ENCODE measurements at regions not wholly inside any gene's neighbourhood (a gene's known extent, or its start where the extent isn't known, plus 50 kb on each side); places are given as distances from the start of the nearest gene placed in this dataset.

- no peak for DNase-seq
These were observed 74.6 kb downstream of the FOXD1 start for GRCh38 chr5:73373814-73374510.

GRCh38 chr5:73370640-73371583 is 77.7 kb downstream of the FOXD1 start:
- no peak for DNase-seq

GRCh38 chr5:73370095-73370494 is 78.5 kb downstream of the FOXD1 start:
- DNase-seq: no peak

- DNase-seq: no peak
These were observed 79.3 kb downstream of the FOXD1 start for GRCh38 chr5:73369278-73369677.

GRCh38 chr5:73367650-73368049 is 80.9 kb downstream of the FOXD1 start:
- DNase-seq: no peak

GRCh38 chr5:73365990-73366667 is 82.4 kb downstream of the FOXD1 start:
- DNase-seq: no peak

- DNase-seq: no peak
These were observed 83.2 kb downstream of the FOXD1 start for GRCh38 chr5:73365301-73365853.

- DNase-seq: no peak
These were observed 84.5 kb downstream of the FOXD1 start for GRCh38 chr5:73363911-73364730.

GRCh38 chr5:73359395-73359794 is 89.2 kb downstream of the FOXD1 start:
- DNase-seq: no peak

GRCh38 chr5:73358366-73358765 is 90.2 kb downstream of the FOXD1 start:
- DNase-seq: no peak

- no peak for DNase-seq
These were observed 91.0 kb downstream of the FOXD1 start for GRCh38 chr5:73357576-73357975.

- no peak for DNase-seq
These were observed 93.5 kb downstream of the FOXD1 start for GRCh38 chr5:73355108-73355507.

GRCh38 chr5:73354406-73354805 is 94.2 kb downstream of the FOXD1 start:
- DNase-seq: no peak

GRCh38 chr5:73352649-73353230 is 95.8 kb downstream of the FOXD1 start:
- DNase-seq: no peak

GRCh38 chr5:73352243-73352642 is 96.3 kb downstream of the FOXD1 start:
- no peak for DNase-seq

- DNase-seq: no peak
These were observed 97.0 kb downstream of the FOXD1 start for GRCh38 chr5:73351593-73351992.

GRCh38 chr5:73346878-73347408 is 101.6 kb downstream of the FOXD1 start:
- DNase-seq: no peak

GRCh38 chr5:73344835-73345234 is 103.7 kb downstream of the FOXD1 start:
- DNase-seq: no peak

GRCh38 chr5:73339711-73340110 is 108.9 kb downstream of the FOXD1 start:
- DNase-seq: no peak

- no peak for DNase-seq
These were observed 109.5 kb downstream of the FOXD1 start for GRCh38 chr5:73339051-73339575.

Measured in NCI-H1694 (cell line).